HFF-Myc (cell line): ENCODE measurements at regions not wholly inside any gene's neighbourhood (a gene's known extent, or its start where the extent isn't known, plus 50 kb on each side); places are given as distances from the start of the nearest gene placed in this dataset.

Experiments
- DNase-seq: peaks from one replicate; pipeline ENCODE4 v3.0.0-alpha.2; 2011; ENCODE audit warnings: low read depth; ENCODE audit errors: extremely low read depth
- H3K4me3 ChIP-seq: replicated peaks from 2 replicates; pipeline ENCODE4 v1.5.1; 2011; ENCODE audit warnings: low read depth, mild to moderate bottlenecking, control low read depth, low read length
- TF ChIP-seq, protein P1 (sequence below): IDR thresholded peaks from 2 replicates; pipeline ENCODE4 v1.5.1; 2012; ENCODE audit warnings: mild to moderate bottlenecking, low read depth, low read length, control low read depth; ENCODE audit errors: missing control alignments

DNA sequence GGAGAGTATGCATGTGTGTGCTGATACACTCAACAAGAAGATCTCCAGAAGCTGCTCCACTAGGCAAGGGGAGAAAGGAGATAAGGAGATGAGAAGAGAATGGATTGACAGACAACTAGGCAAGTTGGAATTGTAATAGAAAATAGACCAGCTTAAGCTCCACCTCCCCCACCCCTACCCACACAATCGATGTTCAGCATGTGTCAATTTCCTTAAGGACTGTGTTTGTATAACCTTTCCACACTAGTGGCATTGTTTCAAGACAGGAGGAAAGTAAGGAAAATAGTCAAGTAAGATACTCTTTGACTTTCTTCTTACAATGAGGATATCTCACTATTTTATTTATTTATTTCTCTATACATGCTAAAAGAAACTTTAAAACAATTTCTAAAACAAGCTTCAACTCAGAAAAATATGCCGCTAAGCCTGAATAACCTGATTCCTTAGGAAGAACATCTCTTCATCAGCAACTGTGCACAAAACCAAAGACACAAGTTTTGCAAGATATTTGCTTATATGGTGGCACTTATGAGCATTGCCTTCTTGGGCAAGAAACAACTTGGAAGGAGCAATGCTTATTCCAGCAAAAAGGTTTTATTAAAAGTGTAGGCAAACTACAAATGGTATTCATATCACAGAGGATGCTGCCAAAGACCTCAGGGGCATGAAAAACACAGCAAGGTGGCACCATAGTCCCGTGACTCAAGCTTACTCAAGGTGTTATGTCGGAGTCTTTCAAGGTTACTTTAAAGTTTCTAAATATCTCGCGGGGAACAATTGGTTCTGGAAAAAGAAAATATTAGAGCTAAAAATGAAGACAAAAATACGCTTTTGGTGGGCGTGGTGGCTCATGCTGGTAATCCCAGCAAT is 249.1 kb downstream of the COL12A1 start:
- H3K4me3 ChIP-seq: no peak overlapping the region
- TF ChIP-seq, protein P1, sequence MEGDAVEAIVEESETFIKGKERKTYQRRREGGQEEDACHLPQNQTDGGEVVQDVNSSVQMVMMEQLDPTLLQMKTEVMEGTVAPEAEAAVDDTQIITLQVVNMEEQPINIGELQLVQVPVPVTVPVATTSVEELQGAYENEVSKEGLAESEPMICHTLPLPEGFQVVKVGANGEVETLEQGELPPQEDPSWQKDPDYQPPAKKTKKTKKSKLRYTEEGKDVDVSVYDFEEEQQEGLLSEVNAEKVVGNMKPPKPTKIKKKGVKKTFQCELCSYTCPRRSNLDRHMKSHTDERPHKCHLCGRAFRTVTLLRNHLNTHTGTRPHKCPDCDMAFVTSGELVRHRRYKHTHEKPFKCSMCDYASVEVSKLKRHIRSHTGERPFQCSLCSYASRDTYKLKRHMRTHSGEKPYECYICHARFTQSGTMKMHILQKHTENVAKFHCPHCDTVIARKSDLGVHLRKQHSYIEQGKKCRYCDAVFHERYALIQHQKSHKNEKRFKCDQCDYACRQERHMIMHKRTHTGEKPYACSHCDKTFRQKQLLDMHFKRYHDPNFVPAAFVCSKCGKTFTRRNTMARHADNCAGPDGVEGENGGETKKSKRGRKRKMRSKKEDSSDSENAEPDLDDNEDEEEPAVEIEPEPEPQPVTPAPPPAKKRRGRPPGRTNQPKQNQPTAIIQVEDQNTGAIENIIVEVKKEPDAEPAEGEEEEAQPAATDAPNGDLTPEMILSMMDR: no peak
- DNase-seq: no peak

DNA sequence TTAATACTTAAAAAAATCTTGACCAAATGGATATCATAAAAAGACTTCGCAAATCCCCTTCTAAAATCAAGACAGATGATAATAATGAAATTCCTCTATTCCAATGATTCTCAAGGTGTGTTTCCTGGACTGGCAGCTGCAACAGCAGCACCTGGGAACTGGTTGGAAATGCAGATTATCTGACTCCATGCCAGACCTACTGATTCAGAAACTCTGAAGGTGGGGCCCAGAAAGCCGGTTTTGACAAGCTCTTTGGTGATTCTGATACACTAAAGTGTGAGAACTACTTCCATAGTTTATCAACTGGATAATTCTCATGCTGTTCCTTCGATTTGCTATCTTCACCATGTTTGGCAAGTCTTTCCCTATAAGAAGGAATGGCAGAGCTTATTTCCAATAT is 252.1 kb downstream of the COL12A1 start:
- no peak overlapping the region for H3K4me3 ChIP-seq
- DNase-seq: no peak
- TF ChIP-seq, protein P1: no peak

DNA sequence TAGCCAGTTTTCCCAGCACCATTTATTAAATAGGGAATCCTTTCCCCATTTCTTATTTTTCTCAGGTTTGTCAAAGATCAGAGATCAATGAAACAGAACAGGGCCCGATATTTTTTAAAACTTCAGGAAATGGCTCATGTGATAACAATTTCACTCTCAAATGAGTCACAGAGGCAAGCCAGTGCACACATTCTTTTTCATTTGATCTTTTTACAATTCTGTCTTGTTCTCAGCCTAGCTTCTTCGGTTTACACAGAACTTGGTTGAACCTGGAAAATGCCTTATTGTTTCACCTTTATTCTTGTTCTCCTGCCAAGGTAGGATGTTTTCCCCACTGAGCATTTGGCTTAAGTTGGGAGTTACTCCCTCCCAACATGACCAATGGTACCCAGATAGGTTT is 258.9 kb downstream of the COL12A1 start:
- no peak for DNase-seq
- TF ChIP-seq, protein P1: no peak
- no peak overlapping the region for H3K4me3 ChIP-seq

DNA sequence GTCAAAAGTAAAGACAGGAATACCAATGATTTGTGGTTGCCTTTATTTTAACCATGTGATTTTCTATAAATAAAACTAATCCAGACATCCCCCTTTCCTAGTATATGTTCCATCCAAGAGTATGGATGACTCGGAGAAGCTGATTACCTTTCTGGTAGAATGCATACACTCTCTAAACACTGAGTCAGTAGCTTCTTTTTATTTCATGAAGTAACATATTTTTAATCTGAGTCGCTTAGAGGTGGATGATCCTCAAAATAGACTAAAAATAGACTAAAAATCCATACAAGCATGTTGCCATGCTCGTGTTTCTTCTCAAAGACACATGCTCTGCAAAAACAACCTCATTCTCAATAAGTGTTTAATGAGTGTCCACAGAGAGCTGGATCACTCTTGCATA is 263.7 kb downstream of the COL12A1 start:
- TF ChIP-seq, protein P1: no peak
- H3K4me3 ChIP-seq: no peak overlapping the region
- no peak for DNase-seq

DNA sequence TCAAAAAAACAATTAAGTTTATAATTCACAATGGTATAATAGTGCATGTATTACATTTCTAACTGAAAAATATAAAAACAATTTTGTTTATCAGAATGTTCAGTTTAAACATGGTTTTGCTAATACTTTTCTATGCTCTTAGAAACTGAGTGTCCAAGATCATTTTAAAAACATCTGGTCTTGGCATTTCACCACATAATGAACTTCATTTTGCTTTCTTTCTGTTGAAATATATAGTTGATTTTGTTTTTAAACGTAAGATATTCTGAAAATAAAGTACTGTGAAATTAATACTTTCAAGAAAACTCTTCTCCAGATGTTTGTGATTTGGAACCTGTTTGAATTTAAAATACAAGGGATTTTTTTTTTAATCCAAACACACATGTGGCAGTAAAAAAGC is 264.4 kb downstream of the COL12A1 start:
- H3K4me3 ChIP-seq: no peak overlapping the region
- no peak for DNase-seq
- TF ChIP-seq, protein P1: no peak

DNA sequence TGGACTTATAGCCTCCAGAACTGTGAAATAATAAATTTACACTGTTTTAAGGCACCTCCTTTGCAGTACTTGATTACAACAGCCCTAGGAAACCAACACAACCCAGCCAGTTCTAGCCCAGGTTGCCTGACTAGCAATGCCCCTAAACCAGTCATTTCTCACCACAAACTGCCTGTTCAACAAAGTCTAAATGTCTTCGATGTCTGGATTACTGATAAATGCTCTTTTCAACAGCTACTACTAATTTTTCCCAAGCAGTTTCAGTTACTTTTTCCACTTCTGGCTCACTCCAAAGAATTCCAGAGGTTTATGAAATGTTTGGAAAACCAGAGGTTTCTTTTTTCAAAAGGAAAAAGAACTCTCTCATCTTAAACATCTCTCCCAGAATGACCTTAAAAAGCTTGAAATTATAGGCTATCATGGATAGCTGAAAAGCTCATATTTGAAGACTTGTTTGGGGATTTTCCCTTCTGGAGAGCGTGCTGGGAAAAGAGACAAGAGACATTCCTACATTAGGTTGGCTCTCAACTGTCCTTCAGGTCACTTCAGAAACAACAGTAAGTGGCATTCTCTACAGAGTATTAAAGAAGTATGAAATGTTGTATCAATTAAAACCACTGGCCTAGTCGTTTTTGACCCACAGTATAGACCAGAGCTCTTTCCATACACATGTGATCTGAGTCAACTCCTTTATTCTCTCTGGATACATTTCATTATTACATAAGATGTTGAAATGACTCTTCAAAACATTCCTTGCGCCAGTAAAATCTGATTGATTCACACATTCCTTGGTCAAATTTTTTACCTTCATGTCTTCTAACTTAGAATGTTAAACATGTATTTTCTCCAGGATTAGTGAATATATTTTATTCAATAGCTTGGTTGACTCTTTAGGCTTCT is 265.9 kb downstream of the COL12A1 start:
- TF ChIP-seq, protein P1: no peak
- no peak for DNase-seq
- no peak overlapping the region for H3K4me3 ChIP-seq
